Right ventricle myocardium superior (tissue), 1 donor: ENCODE measurements at regions not wholly inside any gene's neighbourhood (a gene's known extent, or its start where the extent isn't known, plus 50 kb on each side); places are given as distances from the start of the nearest gene placed in this dataset.
A peak's percentile ranks its signal among the peaks of the same experiment; 100 is the strongest.
"Not testable (repeated sequence)": the region's sequence is repeated elsewhere in the genome, so short reads cannot be mapped to it uniquely, and the experiment has no call there.

ENCODE experiments used
- ATAC-seq: fragments of 200-7000 bp; cut with Tn5 transposase; one replicate; pipeline ENCODE4 v1.9.1; 2020; ENCODE audit warnings: mild to moderate bottlenecking; ENCODE audit not compliant: poor library complexity
- DNase-seq: peaks from one replicate; pipeline ENCODE4 v3.0.0-alpha.2; 2020
- intact Hi-C: fragments of 100-400 bp; cut with DNase I; formaldehyde crosslinking; loops from one replicate; pipeline ENCODE4 v1.11.2; 2022
- donor health status: DM: no; HTN: yes; CAD: no; lungs with severe emphysema.

- DNase-seq (no peak), ATAC-seq (no peak)
- intact Hi-C loops = no loop called here
These were observed 225.4 kb upstream of the PDE3A start for GRCh38 chr12:20142956-20143355.

DNA sequence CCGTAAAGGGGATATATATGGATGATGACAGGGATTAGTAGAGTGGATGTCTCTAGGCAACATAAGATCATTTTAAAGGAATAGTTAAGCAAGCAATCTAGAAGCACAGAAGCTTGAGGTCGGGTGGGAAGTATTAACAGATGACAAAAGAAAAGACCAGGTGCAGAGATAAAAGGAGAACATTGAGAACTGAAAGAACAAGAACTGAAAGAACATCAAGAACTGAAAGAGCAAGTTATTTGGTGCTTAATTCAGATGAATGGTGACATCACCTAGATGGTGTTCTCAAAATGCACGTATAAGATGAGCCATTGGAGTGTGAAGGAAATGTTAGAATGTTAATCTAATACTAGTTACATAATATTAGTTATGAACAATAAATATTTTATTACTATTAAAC is 224.0 kb upstream of the PDE3A start:
- intact Hi-C loops = no loop called here
- ATAC-seq (no peak), DNase-seq (no peak)

GRCh38 chr12:20148241-20148640 is 220.1 kb upstream of the PDE3A start:
- DNase-seq = no peak
- ATAC-seq = no peak
- intact Hi-C loops = no loop called here

DNA sequence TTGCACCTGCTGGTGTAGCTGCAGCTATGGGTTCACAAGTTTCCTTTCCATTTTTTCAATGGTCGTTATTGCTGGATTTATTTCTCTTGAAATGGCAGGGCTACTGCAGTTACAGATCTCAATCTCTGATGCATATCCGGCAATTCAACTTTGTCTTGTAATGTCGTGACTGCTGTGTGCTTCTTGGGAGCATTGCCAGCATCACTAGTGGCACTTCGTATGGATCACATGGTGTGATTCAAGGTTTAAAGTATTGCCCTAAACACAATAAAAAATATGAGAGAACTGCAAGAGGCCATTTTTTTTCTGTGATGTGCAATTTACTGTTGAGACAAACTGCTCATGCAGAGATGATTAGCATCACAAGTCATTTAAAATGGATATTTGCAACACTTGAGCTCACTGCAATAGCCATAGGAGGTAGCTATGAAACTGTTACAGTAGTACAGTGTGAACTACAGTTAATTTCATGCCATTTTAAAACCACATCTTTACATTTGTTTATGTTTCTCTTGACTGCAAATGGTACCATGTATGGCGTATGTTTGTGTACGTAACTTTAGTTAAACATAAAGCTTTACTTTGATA is 217.4 kb upstream of the PDE3A start:
- DNase-seq = no peak
- intact Hi-C loops = no loop called here
- no peak for ATAC-seq

GRCh38 chr12:20154052-20154451 is 214.3 kb upstream of the PDE3A start:
- ATAC-seq (no peak), DNase-seq (no peak)
- intact Hi-C loops = no loop called here

DNA sequence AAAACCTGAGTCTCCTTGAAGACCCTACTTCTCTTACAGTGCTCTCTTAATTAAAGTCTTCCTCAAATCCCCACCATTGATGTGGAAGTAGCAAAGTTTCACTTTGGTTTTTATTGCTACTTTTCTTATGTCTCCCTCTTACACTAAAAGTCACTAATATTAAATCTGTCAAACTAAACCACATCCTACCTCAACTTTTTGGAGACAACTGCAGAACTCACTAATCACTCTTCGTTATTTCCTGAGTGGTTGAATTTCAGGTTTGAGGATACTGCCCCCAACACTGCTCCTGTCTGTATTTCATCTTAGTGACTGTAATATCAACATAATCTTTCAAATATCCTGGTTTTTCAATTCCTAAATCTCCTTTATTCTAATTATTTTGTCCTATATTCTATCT is 213.0 kb upstream of the PDE3A start:
- no peak for DNase-seq
- ATAC-seq = no peak
- intact Hi-C loops = no loop called here

- DNase-seq, ATAC-seq, intact Hi-C loops: not testable (repeated sequence)
These were observed 207.4 kb upstream of the PDE3A start for GRCh38 chr12:20160899-20161298.

GRCh38 chr12:20174528-20175175 is 193.7 kb upstream of the PDE3A start:
- DNase-seq = no peak
- no peak for ATAC-seq
- intact Hi-C loops = no loop called here

- DNase-seq (no peak), ATAC-seq (no peak)
- intact Hi-C loops = no loop called here
These were observed 192.5 kb upstream of the PDE3A start for GRCh38 chr12:20175704-20176388.

- ATAC-seq = no peak
- no peak for DNase-seq
- intact Hi-C loops = no loop called here
These were observed 186.7 kb upstream of the PDE3A start for GRCh38 chr12:20181416-20182180.

DNA sequence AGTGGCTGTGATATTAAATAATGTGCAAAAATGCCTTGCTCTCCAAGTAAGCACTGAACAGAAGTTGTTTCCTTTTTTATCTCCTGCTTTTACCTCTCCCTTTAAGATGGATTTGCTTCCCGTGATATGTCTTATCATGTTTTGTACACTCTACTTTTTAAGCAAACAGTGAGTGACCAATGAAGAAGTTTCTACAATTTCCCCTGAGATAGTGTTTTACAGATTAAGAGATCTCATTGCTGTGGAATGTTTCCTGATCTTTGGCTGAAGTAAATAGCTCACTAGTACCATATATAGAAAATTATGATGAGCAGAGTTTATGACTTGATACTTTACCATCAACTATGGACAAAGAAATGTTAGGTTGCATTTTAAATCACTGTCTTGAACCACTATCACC is 184.8 kb upstream of the PDE3A start:
- ATAC-seq = no peak
- no peak for DNase-seq
- intact Hi-C loops = no loop called here

GRCh38 chr12:20184514-20184913 is 183.8 kb upstream of the PDE3A start:
- ATAC-seq = no peak
- intact Hi-C loops = no loop called here
- no peak for DNase-seq

DNA sequence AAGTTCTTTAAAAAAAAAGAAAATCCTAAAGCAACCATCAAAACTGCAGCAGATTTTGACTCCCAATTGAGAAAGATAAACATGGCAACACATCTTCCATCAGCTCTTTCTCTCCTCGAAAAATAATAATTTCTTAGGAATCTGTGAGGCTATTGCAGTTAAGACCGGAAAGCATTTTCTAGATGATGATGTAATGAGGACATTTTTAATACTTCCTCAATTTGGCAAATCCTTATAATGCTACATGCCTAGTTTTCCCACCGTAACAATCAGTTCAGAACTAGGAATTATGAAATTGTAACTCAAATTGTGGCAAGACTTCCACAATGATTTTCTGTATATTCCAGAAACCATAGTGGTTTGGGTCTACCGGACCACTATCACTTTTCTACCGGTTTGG is 180.9 kb upstream of the PDE3A start:
- intact Hi-C loops = no loop called here
- DNase-seq (no peak), ATAC-seq (peak; percentile 14)

- intact Hi-C loops = no loop called here
- ATAC-seq (peak; percentile 50), DNase-seq (no peak)
These were observed 179.2 kb upstream of the PDE3A start for GRCh38 chr12:20188930-20189653.

GRCh38 chr12:20189767-20190166 is 178.6 kb upstream of the PDE3A start:
- ATAC-seq (peak; percentile 56), DNase-seq (no peak)
- intact Hi-C loops = no loop called here

GRCh38 chr12:20194171-20194570 is 174.2 kb upstream of the PDE3A start:
- DNase-seq (no peak), ATAC-seq (peak; percentile 67)
- intact Hi-C loops = no loop called here

GRCh38 chr12:20196767-20197166 is 171.6 kb upstream of the PDE3A start:
- peak; percentile 39 for ATAC-seq
- intact Hi-C loops = no loop called here

GRCh38 chr12:20197411-20197810 is 170.9 kb upstream of the PDE3A start:
- intact Hi-C loops = no loop called here
- DNase-seq (no peak), ATAC-seq (peak; percentile 26)

More at GRCh38 chr12:20196767-20197166, 171.6 kb upstream of the PDE3A start:
- DNase-seq = no peak

- no peak for ATAC-seq
These were observed 168.6 kb upstream of the PDE3A start for GRCh38 chr12:20199780-20200179.

More at GRCh38 chr12:20199780-20200179, 168.6 kb upstream of the PDE3A start:
- intact Hi-C loops = no loop called here
- no peak for DNase-seq
